Smooth muscle cell of the brain vasculature (primary cell): ENCODE measurements at regions not wholly inside any gene's neighbourhood (a gene's known extent, or its start where the extent isn't known, plus 50 kb on each side); places are given as distances from the start of the nearest gene placed in this dataset.

Source experiments
- DNase-seq: peaks from one replicate; pipeline ENCODE4 v3.0.0-alpha.2; 2012; ENCODE audit warnings: low read depth, low spot score

DNA sequence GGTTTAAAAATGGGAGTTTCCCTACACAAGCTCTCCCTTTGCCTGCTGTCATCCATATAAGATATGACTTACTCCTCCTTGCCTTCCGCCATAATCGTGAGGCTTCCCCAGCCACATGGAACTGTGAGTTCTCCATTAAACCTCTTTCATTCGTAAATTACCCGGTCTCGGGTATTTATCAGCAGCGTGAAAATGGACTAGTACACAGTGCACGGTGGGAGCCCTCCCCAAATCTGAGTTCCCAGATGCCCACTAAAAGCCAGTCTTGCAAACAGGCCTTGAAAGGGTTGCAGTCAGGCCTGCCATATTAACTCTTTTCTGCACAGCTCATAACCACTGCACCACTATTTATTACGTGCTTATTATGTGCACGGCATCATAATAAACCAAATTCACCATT is 400.9 kb downstream of the PRDM2 start:
- DNase-seq: no peak

DNA sequence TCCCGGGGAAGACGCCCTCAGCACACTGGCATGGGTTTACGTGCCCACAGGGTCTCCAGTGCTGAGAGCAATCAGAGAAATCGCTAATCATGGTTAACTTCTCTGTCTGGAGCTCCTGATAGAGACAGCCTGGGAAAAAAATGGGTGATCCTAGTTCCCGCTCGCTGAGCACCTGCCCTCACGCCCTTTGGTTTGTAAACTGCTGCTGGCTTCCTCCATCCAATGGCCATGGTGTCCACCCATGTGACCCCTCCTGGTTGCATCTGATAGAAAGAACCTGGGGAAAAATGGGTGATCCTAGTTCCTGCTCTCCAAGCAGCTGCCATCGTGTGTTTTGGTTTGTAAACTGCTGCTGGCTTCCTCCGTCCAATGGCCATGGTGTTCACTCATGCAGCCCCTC is 402.2 kb downstream of the PRDM2 start:
- DNase-seq: no peak

DNA sequence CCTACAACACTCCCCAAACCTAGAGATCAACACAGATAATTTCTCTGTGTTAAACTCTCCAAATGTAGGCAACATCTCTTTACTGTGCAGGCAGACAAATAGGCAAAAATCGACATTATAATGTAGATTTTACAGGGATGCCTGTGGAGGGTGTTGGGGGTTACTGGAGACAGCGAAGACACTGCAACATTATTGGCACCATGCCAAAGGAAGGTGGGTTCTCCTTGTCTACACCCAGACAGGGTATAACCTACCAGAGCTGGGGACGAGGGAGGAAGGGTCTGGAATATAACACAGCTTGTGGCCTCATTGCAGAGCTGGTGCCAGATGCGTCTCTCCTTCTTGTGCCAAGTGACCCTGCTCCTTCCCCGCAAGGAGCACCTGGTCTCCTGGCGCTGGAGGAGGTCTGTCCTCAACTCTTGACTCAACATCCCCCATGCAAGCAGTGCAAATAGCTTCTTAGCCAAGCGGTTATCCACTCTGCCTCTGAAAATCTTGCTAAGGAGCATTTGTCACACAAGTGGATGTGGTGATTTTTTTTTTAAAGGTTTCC is 404.0 kb downstream of the PRDM2 start:
- DNase-seq: no peak

DNA sequence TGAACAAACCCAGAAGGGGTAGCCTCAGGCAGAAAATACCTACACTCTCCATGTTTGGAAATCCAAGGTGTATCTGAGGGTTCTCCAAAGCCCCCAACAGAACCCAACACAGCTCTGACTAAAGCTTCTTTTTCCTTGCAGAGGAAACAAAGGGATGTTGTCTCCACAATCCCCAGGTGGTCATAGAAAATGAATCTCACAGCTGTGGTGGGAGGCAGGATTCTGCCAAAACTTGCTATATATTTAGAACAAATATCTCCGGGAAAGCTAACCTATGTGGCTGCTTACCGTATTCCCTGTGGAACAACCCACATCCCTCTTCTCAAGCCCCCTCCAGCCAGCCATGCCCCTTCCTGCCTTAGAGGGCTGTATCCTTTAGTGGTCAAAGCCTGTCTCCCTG is 406.1 kb downstream of the PRDM2 start:
- DNase-seq: no peak

DNA sequence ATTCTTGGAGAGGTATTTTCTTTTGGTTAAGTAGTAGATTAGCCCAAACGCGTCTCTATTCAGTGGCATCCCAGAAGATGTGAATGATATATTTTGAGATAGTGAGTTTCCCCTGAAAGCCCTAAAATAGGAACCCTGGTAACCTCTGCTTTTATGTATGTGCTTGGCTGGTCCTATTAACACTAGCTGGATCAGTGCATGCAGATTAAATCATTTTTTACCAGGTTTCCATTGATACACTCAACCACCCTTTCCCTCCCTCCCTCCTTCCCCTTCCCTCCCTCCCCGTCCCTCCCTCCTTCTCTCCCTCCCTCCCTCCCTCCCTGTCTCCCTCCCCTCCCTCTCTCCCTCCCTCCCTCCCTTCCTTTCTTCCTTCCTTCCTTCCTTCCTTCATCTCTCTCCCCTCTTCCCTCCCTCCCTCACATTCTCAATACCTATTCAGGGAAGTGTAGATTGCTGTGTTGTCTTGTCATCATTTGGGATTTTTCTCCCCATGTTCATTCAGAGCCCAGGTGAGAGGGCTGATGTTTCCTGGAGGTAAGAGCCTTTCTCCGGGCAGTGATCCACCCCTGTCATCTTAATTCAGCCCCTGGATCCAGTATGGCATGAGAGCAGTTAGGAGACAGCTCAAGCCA is 406.8 kb downstream of the PRDM2 start:
- no peak for DNase-seq

DNA sequence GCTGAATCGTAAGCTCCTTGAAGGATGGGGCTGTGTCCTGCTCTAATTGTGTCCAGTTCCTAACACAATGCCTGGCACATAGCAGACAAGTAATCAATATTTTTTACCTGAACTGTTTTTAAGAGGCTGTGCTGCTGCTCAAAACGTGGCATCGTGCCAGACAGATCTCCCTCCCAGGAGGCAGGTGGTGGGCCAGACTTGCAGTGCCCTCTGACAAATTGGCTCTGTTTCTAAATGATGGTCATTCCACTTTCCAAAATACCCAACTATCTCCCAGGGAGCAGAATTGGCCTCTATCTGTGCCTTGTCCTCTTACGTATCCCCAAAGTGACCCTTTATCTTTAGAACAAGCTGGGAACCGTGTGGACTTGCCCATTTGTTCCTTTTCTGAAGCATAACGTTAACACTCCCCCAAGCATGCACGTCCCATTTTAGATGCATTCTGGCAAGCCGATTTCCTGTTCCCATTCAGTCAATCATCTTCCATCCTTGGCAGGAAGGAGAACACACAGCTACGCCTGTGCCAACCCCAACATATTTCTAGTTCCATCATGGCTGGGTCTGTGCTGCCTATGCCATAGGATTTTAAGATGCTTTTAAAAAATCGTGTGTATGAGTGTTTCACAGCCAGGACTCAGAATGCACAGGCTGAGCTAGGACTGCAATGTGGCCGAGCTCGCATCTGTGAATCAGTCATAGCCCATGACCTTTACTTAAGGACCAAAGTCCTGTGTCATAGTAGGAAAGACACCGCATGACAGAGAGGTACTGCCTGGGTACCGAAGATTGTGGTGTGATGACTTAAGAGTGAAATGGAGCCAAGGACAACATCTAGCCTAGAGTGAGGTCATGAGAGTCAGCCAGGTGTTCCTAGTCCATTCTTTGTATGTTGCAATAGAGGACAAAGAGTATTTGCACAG is 408.6 kb downstream of the PRDM2 start:
- DNase-seq: no peak

DNA sequence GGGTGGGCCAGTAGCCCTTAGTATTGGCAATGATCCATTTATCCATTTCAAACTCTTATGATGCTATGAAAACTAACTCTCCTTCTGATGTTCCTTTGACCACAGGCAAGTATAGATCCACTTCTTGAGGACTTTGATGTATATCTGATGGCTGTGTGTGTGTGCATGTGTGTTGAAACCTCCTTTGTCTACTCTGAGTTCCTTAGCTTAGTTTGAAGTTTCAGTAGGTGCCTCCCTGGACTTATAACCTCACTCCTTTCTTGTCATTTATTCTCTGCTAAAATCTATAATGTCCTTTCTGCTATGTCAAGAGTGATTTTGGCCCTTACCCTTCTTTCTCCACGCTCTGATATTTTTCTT is 409.3 kb downstream of the PRDM2 start:
- no peak for DNase-seq

DNA sequence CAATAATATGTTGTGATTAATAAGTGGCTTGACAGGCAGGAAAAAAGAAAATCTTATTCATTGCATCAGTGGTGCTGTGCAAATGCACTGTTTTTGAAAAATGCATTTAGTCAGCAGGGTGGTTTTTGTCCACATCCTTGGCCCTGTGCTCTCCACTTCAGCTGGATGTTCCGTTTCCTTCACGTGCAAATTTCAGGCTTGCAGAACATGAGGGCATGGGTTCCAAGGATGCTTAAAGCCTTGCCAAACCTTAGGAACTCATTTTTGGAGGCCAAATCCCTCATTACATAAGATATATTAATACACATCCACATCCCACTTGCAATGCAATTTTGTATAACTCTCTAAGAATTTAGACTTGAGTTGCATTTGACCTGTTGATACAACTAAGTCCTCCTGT is 410.1 kb downstream of the PRDM2 start:
- DNase-seq: no peak

DNA sequence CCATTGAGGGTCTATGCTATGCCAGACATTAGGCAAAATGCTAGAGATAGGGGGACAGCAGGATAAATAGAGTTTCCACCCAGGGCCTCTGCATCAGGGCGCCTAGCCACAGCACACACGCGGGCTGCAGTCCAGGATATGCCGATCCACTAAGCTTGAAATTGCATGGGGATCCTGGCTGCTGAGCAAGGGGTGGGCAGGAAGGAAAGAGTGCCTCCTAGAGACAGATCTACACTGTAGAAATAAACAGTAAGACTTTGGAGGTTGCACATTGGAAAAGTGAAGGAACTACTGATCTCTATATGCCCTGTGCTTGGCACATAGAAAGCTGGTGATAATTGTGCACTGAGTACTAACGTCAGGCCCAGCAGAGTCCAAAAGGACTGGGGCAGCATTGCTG is 411.1 kb downstream of the PRDM2 start:
- DNase-seq: no peak

DNA sequence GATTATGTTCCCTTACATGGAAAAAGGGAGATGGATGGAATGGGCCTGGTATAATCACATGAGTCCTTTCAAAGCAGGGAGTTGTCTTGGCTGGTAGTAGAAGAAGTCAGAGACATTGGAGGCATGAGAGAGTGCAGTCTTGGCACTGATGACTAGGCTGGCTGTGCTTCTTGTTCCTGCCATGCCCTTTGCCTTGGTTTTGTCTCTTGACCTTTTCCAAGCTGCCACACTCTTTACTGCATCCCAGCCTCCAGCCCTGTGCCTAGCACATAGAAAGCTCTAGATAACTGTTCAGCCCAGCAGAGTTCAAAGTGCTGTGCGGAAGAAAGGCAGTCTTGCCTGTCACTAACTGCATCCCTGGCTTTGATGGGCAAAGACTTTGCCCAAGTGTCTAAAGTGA is 412.6 kb downstream of the PRDM2 start:
- DNase-seq: no peak

DNA sequence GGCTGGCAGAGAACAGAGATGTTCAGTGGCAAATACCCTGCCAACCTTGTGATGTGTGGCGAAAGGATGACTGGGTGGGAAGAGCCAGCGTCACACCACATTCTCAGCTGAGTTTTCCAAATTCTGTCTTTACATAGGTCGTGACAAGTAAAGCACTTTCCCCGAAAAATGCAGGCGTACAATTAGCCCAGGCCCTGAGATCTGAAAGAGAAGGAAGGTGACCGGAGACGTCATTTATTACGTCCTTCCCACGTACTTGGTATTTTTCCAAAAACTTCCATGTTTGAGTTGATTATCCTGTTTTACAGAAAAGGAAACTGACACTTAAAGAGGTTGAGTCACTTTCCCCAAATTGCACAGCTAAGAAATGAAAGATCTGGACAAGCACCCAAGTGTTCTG is 413.3 kb downstream of the PRDM2 start:
- no peak for DNase-seq

DNA sequence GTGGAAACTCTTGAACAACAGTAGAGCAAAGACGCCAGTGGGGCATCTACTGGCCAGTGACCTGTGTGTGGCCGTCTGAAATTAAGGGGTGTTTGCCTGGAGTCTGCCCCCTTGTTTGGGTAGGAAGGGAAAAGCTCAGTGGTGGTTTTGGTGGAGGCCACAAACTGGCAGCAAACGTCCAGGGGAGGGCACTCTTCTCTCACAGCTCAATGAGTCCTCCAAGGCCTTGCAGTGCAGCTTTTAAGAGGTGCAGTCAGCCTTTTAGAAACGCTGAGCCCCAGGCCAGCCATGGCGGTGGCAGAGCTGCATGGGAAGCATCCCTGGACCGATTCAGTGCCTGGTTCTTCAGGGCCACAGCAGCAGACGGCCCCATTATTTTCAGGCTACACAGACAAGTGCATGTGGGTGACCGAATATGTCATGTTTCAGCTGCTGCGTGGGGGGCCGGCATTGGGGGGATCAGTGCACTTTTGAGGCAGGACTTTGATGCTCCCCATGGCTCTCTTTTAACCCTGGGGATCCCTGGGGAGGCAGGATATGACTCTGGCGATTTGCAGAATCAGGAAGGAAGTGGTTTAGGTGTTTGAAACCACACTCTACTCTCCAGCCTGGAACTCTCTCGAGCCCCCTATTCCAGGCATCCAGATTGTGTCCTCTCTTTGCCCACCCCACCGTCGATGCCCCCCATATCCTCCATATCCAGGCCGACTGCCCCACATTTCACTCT is 414.0 kb downstream of the PRDM2 start:
- DNase-seq: no peak

DNA sequence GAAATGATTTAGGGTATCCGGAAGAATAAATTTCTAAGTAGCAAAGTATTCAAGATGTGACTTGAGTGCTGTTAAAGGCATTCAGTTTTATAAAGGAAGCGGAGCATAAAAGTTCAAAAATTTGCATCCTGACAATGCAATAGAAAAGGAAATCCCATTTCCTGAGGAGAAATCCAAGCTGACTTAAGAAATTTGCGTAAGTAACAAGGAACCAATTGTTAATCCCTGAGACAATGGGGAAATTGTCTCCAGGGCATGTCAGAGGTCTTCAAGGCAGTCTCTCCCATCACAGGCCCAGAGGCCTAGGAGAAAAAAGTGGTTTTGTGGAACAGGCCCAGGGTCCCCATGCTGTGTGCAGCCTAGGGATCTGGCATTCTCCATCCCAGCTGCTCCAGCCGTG is 416.0 kb downstream of the PRDM2 start:
- no peak for DNase-seq

DNA sequence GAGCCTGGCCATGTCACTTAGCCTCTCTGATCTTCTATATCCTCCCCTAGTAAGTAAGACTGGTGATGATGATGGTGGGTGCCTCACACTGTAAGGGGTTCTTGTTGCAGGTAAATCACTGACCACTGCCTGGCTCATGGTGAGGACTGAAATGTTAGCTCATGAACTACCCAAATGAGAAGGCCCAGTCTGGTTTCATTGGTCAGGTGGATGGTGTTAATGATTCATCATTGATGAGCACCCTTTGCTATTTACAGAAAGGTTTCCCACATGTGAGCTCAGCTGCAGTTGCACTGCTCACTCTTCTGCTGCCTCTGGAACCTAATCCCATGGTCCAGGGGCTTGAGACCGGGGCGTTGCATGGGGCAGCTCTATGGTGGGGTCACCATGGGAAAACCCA is 417.7 kb downstream of the PRDM2 start:
- DNase-seq: no peak

DNA sequence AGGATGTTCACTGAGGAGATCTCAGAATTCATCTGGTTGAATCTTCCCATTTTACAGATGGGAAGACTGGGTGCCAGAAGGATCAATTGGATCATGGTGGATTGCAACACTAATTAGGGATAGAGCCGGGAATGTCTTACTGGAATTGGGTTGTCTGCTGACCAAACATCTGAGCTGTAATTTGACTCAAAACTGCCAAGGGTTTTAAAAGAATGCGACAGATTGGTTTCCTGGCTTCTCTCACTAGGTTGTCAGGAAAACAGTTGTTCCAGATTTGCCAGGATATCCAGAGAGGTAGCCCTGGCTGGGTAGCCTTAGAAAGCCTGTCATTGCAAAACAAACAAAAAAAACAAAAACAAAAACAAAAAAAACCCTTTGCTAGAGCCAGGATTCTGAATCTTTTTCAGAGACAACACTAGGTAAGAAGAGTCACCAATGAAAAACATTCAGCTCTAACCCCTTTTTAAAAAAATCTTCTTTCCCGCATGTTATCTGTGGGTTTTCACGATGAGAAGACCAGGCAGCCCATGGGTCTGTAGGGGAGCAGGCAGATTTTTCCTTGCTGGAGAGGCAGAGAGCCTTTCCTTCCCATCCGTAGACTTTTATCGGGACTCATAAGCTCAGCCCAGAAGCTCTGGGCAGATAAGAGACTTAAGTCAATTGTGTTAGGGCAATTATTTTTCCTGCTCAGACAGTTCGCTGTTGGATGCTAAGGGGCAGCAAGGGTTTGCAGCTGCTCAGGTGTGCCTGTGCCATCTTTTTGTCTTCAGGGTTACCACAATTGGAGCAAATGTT is 418.9 kb downstream of the PRDM2 start:
- no peak for DNase-seq

DNA sequence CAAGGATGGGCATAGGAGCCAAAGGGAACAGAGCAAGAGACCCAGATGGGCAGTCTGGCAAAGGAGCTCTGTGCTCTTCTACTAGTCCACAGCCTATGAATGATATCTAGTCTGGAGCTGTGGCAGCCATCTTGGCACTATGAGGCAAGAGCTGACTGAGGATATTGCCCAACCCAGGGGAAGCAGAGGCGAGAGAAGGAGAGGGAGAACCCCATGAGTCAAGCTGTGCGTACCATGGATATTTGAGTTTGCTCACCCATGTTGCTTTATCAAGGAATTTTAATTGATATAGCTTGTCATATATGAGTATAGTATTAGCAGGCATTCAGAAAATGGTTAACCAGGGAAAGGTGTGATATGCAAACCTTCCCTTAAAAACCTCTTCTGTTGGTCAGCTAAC is 420.9 kb downstream of the PRDM2 start:
- DNase-seq: no peak

DNA sequence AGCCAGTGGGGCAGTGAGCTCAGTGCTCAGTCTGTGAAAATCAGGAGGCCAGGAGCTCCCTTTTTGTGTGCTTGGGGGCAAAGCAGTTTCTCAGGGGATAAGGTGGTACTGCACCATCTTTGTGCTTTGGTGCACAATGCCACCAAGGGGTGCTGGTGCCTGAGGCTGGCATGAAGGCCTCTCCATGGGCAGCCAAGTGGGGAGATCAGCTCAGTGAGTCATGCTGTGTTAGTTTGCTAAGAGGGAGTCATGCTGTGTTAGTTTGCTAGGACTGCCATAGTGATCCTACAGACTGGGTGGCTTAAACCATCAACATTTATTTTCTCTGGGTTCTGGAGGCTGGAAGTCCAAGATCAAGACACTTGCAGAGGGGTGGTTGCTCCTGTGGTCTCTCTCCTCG is 428.1 kb downstream of the PRDM2 start:
- DNase-seq: no peak

DNA sequence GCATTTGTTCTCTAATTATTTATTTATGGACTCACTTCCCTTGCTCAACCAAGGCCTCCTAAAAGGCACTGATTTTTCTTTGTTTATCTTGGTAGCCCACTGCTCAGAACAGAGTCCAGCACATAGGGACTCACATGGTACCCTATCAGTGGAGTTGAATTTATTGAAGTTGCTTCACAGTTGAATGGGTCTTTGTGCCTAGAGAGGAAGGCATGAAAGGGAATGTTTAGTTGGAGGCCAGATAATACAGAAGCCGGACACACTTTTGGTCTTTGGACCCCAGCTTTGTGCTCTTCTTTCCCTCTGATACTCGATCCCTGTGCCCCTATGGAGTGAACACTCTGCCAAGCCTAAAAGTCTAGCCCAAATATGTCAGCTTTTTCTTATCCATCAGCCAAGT is 429.0 kb downstream of the PRDM2 start:
- no peak for DNase-seq

DNA sequence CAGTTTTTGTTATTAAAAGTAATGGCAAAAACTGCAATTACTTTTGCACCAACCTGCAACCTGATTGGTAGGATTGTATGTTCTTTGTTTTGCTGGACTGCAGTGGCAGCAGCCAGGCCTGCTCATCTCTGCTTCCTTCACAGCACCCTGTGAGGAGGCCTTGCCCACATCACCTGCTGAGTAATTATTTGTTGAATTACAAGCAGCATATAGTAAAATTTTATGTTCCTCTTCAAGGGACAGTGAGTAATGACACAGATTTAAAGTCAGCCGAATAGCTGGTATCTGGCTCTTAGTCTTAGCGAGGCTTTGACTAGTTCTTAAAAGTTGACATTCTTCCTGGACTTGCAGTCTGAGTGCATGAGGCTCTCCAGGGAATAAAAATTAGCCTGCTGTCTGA is 435.1 kb downstream of the PRDM2 start:
- no peak for DNase-seq

DNA sequence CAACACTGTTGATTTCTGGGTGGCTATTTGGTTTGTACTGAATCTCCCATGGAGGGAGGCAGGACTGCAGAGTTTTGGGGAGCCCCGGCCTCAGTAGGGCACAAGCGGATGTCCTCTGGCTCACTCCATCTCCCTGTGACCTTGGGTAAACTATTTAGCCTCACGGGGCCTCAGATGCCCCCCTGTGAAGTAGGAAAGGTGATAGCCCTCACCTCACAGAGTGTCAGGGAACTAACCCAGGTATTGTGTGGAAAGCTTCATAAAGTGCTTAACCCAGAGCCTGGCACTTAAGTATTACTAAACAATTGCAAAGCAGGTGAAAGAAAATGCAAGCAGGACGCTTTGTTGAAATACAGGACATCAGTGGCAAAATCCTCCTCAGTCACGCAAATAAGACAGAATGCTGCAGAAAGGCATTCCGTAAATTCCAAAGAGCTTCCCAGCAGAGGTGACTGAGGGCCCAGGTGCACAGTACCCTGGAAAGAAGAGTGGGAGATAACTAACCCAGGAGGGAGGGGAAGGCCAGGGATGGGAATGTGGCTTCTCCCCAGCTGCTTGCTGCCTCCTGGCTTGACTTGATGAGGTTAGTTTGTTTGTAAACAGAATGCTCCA is 436.3 kb downstream of the PRDM2 start:
- DNase-seq: no peak

DNA sequence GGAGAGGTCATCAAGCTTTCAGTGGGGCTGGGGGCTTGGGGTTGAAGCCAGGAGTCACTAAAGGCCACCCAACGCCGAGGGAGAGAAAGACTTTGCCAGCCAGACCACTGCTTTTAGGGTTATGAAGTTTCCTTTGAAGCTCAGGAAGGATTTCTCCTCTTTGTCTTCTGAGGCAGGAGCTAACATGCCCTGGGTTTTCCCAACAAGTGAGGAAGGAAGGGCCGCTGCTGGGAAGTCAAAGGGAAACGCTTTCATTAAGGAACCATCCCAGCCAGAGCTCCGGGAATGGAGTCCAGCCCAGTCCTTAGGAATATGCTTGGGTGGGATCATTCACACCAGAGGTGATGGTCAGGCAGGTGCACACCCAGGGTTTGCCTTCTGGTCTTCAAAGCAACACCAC is 436.9 kb downstream of the PRDM2 start:
- no peak for DNase-seq
